ENCODE measurements at regions not wholly inside any gene's neighbourhood (a gene's known extent, or its start where the extent isn't known, plus 50 kb on each side); places are given as distances from the start of the nearest gene placed in this dataset.
"Not testable (repeated sequence)": the region's sequence is repeated elsewhere in the genome, so short reads cannot be mapped to it uniquely, and the experiment has no call there.

DNA sequence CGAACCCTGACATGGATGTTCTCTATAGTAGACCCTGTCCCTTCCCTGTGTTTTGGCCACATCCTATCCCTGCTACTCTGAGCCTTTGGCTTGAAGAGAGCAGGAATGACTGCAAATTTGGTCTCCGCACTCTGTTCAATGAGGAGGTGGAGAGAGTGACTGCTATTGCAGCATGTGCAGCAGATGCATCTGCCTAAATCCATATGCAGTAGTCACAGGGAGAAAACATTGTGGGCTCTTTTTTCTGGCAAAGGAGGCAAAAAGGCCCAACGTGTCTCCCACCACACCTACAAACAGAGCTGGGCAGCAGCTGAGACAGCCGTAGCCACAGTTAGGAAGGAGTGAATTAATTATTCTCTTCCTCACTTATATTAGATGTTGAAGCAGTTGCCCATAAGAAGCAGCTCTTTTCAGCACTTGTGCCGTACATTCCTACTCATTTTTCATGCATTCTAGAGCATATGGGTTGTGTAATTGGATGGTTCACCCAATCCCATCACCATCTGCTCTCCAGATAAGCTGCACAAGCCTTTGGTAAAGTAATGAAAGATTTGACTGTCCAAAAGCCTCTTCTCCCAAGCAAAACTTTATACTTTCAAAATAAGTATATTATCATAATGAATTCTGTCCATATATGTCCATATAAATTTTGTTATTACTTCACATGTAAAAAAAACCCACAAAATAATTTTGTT lies 147.9 kb upstream of the FAM47A start:
- no peak for DNase-seq (ENCODE audit: extremely low read depth, low read depth, low spot score)

GRCh38 chrX:34275699-34276098 lies 143.6 kb upstream of the FAM47A start:
- no peak for DNase-seq (ENCODE audit: extremely low read depth, low read depth, low spot score)

- no peak for DNase-seq (ENCODE audit: extremely low read depth, low read depth, low spot score)
Observed at GRCh38 chrX:34270434-34270833, 138.3 kb upstream of the FAM47A start.

DNA sequence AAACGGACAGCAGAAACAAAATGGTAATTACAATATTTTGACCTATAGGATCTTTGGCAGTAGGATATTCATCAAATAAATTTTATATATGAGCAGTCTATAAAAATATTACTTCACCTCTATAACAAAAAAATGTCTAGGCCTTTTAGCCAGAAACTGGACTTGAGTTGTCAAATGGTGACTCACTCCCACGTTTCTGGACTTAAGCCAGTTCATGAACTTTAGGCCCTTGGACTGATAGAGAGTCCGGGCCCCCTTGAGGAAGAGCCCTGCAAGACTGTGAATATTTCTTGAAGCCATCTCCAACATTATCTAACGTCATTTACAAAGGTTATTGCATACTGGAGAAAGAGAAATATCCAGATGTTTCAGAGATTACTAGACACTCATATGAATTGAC lies 106.8 kb upstream of the FAM47A start:
- DNase-seq (ENCODE audit: extremely low read depth, low read depth, low spot score) = no peak

DNA sequence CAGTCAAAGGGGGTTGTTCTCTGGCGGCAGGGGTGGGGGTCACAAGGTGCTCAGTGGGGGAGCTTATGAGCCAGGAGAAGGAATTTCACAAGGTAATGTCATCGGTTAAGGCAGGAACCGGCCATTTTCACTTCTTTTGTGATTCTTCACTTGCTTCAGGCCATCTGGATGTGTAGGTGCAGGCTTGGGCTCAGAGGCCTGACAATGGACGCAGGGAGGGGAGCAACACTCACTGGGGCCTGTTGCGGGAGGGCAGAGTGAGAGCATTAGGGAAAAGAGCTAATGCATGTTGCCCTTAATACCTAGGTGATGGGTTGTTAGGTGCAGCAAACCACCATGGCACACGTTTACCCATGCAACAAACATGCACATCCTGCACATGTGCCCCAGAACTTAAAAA lies 98.0 kb upstream of the FAM47A start:
- DNase-seq (ENCODE audit: extremely low read depth, low read depth, low spot score) = not testable (repeated sequence)

DNA sequence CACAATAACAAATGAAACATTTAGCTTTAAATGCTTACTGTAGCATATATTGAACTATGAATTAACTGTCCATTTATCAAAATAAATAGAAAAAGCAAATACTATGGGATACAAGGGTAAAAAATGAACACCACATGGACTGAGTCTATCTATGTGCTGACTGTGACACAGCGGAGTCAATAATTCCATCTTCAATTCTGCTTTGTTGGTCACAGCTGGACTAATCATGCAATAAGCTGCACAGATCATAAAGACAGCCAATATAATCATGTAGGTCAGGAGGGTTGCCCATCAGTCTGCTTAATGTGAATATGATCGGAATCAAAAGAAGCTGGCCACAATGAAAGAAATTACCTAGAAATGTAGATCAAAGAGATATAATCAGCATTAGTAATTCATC lies 95.7 kb upstream of the FAM47A start:
- no peak for DNase-seq (ENCODE audit: extremely low read depth, low read depth, low spot score)

DNA sequence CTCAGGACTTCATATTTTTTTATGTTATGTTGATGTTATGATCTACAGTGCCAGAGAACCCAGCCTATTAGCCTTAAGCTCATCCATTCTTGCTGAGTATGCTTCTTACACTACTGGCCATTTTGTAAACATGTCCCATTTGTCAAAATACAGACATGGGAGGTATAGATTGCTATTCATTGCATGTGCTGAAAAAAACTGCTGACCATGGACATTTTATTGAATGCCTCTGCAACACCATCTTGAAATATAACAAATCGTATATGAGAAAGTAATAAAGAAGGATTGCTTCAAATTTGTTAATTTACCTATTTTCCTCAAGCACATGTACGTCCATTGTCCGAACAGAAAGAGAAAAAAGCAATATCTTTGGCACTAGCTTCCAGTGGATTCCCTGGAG lies 91.5 kb upstream of the FAM47A start:
- DNase-seq (ENCODE audit: extremely low read depth, low read depth, low spot score) = no peak

- DNase-seq (ENCODE audit: extremely low read depth, low read depth, low spot score) = no peak
Observed at GRCh38 chrX:34218063-34218462, 85.9 kb upstream of the FAM47A start.

DNA sequence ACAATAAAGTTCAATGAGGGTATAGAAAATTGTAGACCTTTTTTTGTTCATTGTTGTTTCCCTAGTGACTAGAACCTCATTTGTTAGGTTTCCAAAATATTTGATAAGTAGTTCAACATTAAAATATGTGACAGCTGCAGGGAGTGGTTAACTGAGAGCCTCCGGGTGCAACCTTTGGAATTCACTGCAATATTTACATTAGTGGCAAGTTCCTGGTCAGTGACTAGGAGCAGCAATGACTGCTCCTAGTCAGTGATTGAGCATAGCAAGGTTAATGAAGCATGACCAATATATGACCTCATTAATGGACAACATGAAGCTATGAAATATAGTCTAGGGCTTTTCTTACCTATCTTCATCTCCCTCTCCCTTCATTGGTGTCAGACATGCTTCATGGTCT lies 65.8 kb upstream of the FAM47A start:
- no peak for DNase-seq (ENCODE audit: extremely low read depth, low read depth, low spot score)
